Psoas muscle (tissue), 7 donors: ENCODE measurements at regions not wholly inside any gene's neighbourhood (a gene's known extent, or its start where the extent isn't known, plus 50 kb on each side); places are given as distances from the start of the nearest gene placed in this dataset.

ENCODE experiments used
- ATAC-seq, 4 donors: fragments of 200-7000 bp; cut with Tn5 transposase; one replicate each; pipeline ENCODE4 v1.9.1; 2020; ENCODE audit warnings: moderate library complexity in 3 of 4, mild to moderate bottlenecking in 2 of 4
- DNase-seq, 2 donors: peaks; one replicate each; pipeline ENCODE4 v3.0.0-alpha.2; 2020
- H3K27ac ChIP-seq: fragments of 200-600 bp; one replicate; pipeline ENCODE4 v1.8.0; 2022
- H3K27me3 ChIP-seq, 3 donors: fragments of 200-600 bp in 1 of 3; one replicate each; pipeline versions ENCODE4 v1.6.1 to v1.8.0; 2013 to 2022; ENCODE audit warnings: low read length in 2 of 3, mild to moderate bottlenecking in 2 of 3, moderate library complexity in 1 of 3; ENCODE audit not compliant: insufficient read depth in 3 of 3
- H3K36me3 ChIP-seq, 2 donors: fragments of 200-600 bp in 1 of 2; one replicate each; pipeline versions ENCODE4 v1.6.1 to v1.8.0; 2013 to 2022; ENCODE audit warnings: low read depth in 1 of 2, mild to moderate bottlenecking in 1 of 2, moderate library complexity in 1 of 2; ENCODE audit not compliant: insufficient read depth in 1 of 2
- H3K4me1 ChIP-seq: fragments of 200-600 bp; one replicate; pipeline ENCODE4 v1.8.0; 2022
- H3K4me3 ChIP-seq: fragments of 200-600 bp; one replicate; pipeline ENCODE4 v1.8.0; 2022; ENCODE audit warnings: mild to moderate bottlenecking
- H3K9me3 ChIP-seq: fragments of 200-600 bp; one replicate; pipeline ENCODE4 v1.8.0; 2022
- WGBS, 3 donors: extraction: QIAGEN DNeasy Blood & Tissue Kit; methylation state at CpG; one replicate each; pipeline versions ENCODE4 v1.1.6 to v1.1.7; 2013; 5-methylcytosine and 5-hydroxymethylcytosine counted together
- intact Hi-C, 2 donors: fragments of 100-400 bp; cut with DNase I; formaldehyde crosslinking; loops; one replicate each; pipeline versions ENCODE4 v1.11.0 to v1.14.2; 2022
- TF ChIP-seq, protein P1 (sequence below): fragments of 200-600 bp; IDR thresholded peaks from one replicate; pipeline ENCODE4 v1.8.0; 2022; ENCODE audit warnings: antibody characterized with exemption
- donor health status: healthy with polysubstance abuse.
- donor health status: DM: no; HTN: no; CAD: no; lungs with moderate emphysema.
- donor health status: Bipolar disorder and iron deficiency.
- donor health status: healthy.
- donor health status: DM: yes; HTN: yes; CAD: no.
- donor health status: DM: no; HTN: no; CAD: no.
- donor health status: DM: yes; HTN: yes; CAD: no.

DNA sequence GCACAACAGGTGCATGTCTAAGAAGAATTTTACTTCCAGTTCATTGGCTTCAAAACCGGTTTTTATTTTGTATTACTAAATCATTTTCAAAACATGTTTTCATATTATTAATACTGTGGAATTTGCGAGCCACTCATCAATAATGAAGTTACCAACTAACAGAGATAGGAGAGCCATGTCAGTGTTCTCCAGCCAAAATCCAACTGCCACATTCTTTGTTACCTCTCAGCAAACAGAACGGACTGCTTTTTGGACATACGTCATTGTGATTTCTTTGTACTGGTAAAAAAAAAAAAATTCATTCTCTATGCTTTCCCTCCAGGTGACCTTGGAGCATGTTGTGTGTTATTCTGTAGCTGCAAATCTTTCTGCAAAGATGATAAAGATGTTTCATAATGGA lies 414.2 kb upstream of the MMADHC start:
- Histone ChIP-seq H3K27me3 (no peaks in the 10 kb centered on the region), H3K4me3 (no peak overlapping the region), H3K27ac (no peak overlapping the region), H3K9me3 (no peaks in the 10 kb centered on the region), H3K4me1 (no peaks in the 10 kb centered on the region), H3K36me3 (no peaks in the 10 kb centered on the region)
- TF ChIP-seq, protein P1, sequence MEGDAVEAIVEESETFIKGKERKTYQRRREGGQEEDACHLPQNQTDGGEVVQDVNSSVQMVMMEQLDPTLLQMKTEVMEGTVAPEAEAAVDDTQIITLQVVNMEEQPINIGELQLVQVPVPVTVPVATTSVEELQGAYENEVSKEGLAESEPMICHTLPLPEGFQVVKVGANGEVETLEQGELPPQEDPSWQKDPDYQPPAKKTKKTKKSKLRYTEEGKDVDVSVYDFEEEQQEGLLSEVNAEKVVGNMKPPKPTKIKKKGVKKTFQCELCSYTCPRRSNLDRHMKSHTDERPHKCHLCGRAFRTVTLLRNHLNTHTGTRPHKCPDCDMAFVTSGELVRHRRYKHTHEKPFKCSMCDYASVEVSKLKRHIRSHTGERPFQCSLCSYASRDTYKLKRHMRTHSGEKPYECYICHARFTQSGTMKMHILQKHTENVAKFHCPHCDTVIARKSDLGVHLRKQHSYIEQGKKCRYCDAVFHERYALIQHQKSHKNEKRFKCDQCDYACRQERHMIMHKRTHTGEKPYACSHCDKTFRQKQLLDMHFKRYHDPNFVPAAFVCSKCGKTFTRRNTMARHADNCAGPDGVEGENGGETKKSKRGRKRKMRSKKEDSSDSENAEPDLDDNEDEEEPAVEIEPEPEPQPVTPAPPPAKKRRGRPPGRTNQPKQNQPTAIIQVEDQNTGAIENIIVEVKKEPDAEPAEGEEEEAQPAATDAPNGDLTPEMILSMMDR: no peak
- DNase-seq (no peak), ATAC-seq (no peak)
- intact Hi-C loops: no loop called here
- 80 to 85% (median 84%) methylated on average over 4 of the region's 4 CpGs for WGBS, 3 donors

DNA sequence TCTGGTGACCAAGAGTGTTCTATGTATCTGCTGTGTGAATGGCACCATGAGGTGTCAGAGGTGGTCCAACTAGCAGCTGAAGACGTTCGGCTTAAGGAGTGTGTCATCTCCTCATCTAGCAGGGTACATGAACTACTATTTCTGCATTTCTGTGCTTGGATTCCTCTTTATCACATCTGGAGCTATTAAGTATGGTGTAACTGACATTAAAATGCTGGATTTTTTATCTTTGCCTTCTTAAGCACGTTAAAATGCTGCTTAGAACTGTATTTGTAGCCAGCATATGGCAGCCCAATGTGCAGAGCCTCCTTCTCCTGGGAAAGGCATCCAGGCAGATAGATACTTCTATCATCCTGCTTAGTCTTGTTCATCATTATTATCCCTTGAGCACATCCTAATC lies 409.3 kb upstream of the MMADHC start:
- H3K36me3 ChIP-seq: no peaks in the 10 kb centered on the region
- TF ChIP-seq, protein P1: no peak
- no peaks in the 10 kb centered on the region for H3K9me3 ChIP-seq
- DNase-seq (no peak), ATAC-seq (no peak)
- no peak overlapping the region for H3K27ac ChIP-seq
- no peaks in the 10 kb centered on the region for H3K27me3 ChIP-seq
- no peaks in the 10 kb centered on the region for H3K4me1 ChIP-seq
- H3K4me3 ChIP-seq: no peak overlapping the region
- WGBS, 3 donors: 80 to 89% (median 80%) methylated on average over 3 of the region's 3 CpGs
- intact Hi-C loops: no loop called here

DNA sequence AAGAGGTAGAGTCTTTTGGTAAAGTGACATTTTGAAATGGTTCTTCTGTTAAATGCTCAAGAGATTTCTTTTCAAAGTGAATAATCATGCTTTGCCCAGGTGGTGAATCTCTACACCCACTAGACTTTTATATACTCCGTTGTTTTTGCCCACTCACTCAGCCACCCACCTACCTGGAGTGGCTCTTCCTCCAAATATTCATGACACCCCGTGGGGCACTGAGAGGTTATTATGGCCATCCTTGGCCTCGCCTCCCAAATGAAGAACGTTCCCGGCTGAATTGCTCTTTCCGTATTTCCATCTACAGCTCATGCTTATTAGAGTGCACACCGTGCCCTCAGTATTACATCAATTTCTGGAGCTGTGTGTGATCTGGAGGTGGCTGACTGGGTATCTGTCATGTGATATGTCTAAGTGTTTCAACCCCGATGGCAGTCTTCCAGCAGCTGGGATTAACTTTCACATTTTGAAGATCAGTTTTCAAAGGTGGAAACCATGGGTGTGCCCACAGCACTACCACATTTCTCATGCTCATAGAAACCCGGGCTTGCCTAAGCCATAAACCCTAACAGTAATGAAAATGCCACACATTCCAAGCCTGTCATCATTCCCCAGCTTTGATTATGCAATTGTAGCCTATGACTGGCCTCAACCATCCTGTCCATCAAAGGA lies 406.6 kb upstream of the MMADHC start:
- 41 to 51% (median 49%) methylated on average over 9 of the region's 9 CpGs for WGBS, 3 donors

DNA sequence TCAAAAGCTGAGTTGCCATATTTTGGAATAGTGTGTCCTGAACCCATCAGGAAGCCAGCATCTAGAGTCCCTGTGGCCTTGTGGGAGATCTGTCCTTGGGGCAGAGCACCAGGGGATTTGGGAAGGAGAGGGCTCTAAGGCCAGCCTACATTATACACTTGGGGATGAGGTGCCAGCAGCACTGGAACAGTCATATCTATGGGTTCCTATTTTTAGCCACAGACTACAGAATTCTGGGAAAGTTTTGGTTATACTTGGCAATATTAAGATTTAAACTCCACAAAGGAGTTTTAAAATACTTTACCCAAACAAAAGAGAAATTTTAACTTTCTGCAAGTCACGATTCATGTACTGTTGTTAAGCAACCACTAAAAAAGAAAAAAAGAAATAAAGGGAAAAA lies 405.7 kb upstream of the MMADHC start:
- H3K36me3 ChIP-seq: no peaks in the 10 kb centered on the region
- ATAC-seq (no peak), DNase-seq (peak in 1 of 2 donors; percentile 24)
- H3K4me1 ChIP-seq: no peaks in the 10 kb centered on the region
- intact Hi-C loops: no loop called here
- TF ChIP-seq, protein P1: no peak
- H3K9me3 ChIP-seq: no peaks in the 10 kb centered on the region
- no peak overlapping the region for H3K27ac ChIP-seq
- no peak overlapping the region for H3K4me3 ChIP-seq
- H3K27me3 ChIP-seq: no peaks in the 10 kb centered on the region
- WGBS, 3 donors: 60 to 78% (median 61%) methylated on average over 1 of the region's 1 CpG

More for the DNA sequence above, 406.6 kb upstream of the MMADHC start:
- intact Hi-C loops: no loop called here
- H3K27me3 ChIP-seq: no peaks in the 10 kb centered on the region
- DNase-seq: no peak
- H3K4me3 ChIP-seq: no peak overlapping the region
- peak in 2 of 4 donors; percentile 25 to 27 for ATAC-seq
- H3K27ac ChIP-seq: no peak overlapping the region
- H3K9me3 ChIP-seq: no peaks in the 10 kb centered on the region
- H3K4me1 ChIP-seq: no peaks in the 10 kb centered on the region
- no peaks in the 10 kb centered on the region for H3K36me3 ChIP-seq
- TF ChIP-seq, protein P1: no peak

DNA sequence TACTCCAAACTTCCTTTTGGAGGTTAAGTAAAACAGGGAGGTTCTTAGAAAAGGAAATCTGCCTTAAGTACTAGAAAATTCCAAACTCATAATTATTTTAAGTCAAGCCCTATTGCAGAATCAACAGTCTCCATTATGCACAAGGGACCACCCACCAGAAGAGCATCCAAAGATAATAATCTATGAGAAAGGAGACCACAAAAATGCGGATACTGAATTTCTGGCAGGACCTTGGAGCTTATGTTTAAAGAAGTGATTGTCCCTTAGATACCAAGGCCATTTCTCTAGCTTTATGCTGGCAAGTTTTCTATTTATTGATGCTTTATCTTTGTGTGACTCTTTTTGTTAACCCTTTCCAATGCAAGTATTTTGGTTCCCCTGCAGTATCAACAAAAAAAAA lies 404.0 kb upstream of the MMADHC start:
- H3K9me3 ChIP-seq: no peaks in the 10 kb centered on the region
- H3K27ac ChIP-seq: no peak overlapping the region
- WGBS, 3 donors: 81 to 87% (median 83%) methylated on average over 1 of the region's 1 CpG
- TF ChIP-seq, protein P1: no peak
- H3K4me3 ChIP-seq: no peak overlapping the region
- intact Hi-C loops: no loop called here
- H3K4me1 ChIP-seq: no peaks in the 10 kb centered on the region
- no peak for DNase-seq
- no peak for ATAC-seq
- no peaks in the 10 kb centered on the region for H3K27me3 ChIP-seq
- H3K36me3 ChIP-seq: no peaks in the 10 kb centered on the region
